HFFc6 (cell line): ENCODE measurements at regions not wholly inside any gene's neighbourhood (a gene's known extent, or its start where the extent isn't known, plus 50 kb on each side); places are given as distances from the start of the nearest gene placed in this dataset.
"Not testable (repeated sequence)": the region's sequence is repeated elsewhere in the genome, so short reads cannot be mapped to it uniquely, and the experiment has no call there.

Source experiments
- DNase-seq: peaks from one replicate; pipeline ENCODE4 v3.0.0-alpha.2; 2018
- H3K27ac Mint-ChIP-seq: 2 replicates; pipeline ENCODE4 v1.8.0; 2020; ENCODE audit warnings: mild to moderate bottlenecking, mixed read lengths
- H3K27me3 Mint-ChIP-seq: 2 replicates; pipeline ENCODE4 v1.8.0; 2021; ENCODE audit warnings: mild to moderate bottlenecking, moderate library complexity, mixed read lengths; ENCODE audit not compliant: insufficient read depth
- H3K36me3 Mint-ChIP-seq: 2 replicates; pipeline ENCODE4 v1.8.0; 2021; ENCODE audit warnings: low read depth, mixed read lengths
- H3K4me1 Mint-ChIP-seq: 2 replicates; pipeline ENCODE4 v1.8.0; 2020; ENCODE audit warnings: low read depth, mixed read lengths
- H3K4me3 Mint-ChIP-seq: 2 replicates; pipeline ENCODE4 v1.8.0; 2020; ENCODE audit warnings: mild to moderate bottlenecking, moderate library complexity, mixed read lengths
- H3K9me3 Mint-ChIP-seq: 2 replicates; pipeline ENCODE4 v1.8.0; 2020; ENCODE audit warnings: mild to moderate bottlenecking, mixed read lengths
- TF ChIP-seq, protein P1 (sequence below): fragments of 200-600 bp; sonication (generic); IDR thresholded peaks from 2 replicates; pipeline ENCODE4 v1.5.0; 2021; ENCODE audit warnings: antibody characterized with exemption, mild to moderate bottlenecking

DNA sequence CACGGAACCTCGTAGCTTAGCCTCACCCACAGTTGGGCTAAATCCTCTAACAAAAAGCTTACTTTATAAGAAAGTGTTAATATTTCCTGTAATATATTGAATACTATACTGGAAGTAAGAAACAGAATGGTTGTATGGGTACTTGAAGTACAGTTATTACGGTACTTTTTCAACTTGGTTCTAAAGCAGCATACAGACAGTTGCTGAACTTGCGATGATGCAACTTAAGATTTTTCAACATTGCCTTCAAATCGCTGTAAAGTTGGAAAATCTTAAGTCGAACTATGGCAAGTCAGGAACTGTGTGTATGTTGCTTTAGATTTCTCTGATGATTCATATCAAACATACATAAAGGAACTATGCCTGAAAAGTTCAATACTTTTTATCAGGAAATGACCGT, 204.4 kb upstream of the C2CD4B start:
- peaks cover 13% of the 10 kb centered on the region for H3K27me3 Mint-ChIP-seq
- H3K9me3 Mint-ChIP-seq: no peaks in the 10 kb centered on the region
- H3K27ac Mint-ChIP-seq: no peak overlapping the region
- no peaks in the 10 kb centered on the region for H3K4me1 Mint-ChIP-seq
- TF ChIP-seq, protein P1, sequence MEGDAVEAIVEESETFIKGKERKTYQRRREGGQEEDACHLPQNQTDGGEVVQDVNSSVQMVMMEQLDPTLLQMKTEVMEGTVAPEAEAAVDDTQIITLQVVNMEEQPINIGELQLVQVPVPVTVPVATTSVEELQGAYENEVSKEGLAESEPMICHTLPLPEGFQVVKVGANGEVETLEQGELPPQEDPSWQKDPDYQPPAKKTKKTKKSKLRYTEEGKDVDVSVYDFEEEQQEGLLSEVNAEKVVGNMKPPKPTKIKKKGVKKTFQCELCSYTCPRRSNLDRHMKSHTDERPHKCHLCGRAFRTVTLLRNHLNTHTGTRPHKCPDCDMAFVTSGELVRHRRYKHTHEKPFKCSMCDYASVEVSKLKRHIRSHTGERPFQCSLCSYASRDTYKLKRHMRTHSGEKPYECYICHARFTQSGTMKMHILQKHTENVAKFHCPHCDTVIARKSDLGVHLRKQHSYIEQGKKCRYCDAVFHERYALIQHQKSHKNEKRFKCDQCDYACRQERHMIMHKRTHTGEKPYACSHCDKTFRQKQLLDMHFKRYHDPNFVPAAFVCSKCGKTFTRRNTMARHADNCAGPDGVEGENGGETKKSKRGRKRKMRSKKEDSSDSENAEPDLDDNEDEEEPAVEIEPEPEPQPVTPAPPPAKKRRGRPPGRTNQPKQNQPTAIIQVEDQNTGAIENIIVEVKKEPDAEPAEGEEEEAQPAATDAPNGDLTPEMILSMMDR: no peak
- DNase-seq: no peak
- no peaks in the 10 kb centered on the region for H3K36me3 Mint-ChIP-seq
- no peak overlapping the region for H3K4me3 Mint-ChIP-seq

DNA sequence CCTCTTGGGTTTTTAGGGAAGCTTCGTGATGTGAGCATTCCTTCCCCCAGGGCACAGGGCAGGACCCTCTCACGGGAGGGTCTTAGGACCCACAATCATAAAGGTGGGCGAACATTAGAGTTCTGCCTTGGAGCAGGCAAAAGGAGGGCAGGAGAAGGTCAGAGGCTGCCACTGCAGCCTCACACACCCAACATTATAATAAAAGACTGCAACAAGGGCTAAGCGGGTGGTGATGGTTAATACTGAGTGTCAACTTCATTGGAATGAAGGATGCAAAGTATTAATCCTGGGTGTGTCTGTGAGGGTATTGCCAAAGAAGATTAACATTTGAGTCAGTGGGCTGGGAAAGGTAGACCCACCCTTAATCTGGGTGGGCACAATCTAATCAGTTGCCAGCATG, 206.6 kb upstream of the C2CD4B start:
- H3K9me3 Mint-ChIP-seq, H3K36me3 Mint-ChIP-seq, DNase-seq, H3K4me1 Mint-ChIP-seq, H3K4me3 Mint-ChIP-seq, H3K27ac Mint-ChIP-seq: not testable (repeated sequence)
- H3K27me3 Mint-ChIP-seq: peaks cover 10% of the 10 kb centered on the region

DNA sequence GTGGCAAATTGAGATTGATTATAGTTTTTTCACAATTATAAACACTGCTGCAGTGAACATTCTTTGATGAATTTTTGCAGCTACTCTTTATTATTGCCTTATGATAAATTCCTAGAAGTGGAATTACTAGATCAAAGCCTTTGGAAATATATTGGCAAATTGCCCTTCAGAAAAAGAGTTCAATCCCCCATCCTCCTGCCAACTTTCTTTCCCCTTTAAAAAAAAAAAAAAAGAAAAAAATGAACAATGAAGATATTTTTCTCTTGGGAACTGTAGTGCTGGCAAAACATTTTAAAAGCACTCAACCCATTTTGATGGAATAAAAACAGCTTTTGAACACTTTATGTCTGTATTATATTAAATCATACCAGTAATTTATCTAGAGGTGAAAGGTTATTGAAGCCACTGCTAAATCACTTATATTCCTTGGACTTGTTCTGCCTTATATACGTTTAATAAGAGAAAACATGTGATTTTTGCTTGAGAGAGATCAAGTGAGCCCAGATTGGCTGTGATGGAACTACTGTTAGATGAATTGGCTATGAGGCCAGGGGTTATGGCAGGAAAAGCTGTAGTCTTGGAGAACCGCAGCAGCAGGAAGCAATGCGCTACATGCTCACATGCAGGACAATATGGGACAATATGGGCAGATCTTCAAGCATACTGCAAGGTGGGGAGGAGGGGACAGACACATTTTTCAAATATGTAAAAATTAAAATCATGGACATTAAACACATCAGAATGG, 212.8 kb upstream of the C2CD4B start:
- no peak overlapping the region for H3K4me3 Mint-ChIP-seq
- no peaks in the 10 kb centered on the region for H3K4me1 Mint-ChIP-seq
- no peak overlapping the region for H3K27ac Mint-ChIP-seq
- no peaks in the 10 kb centered on the region for H3K9me3 Mint-ChIP-seq
- no peaks in the 10 kb centered on the region for H3K36me3 Mint-ChIP-seq
- no peak for DNase-seq
- H3K27me3 Mint-ChIP-seq: peaks cover 12% of the 10 kb centered on the region
- TF ChIP-seq, protein P1: no peak

DNA sequence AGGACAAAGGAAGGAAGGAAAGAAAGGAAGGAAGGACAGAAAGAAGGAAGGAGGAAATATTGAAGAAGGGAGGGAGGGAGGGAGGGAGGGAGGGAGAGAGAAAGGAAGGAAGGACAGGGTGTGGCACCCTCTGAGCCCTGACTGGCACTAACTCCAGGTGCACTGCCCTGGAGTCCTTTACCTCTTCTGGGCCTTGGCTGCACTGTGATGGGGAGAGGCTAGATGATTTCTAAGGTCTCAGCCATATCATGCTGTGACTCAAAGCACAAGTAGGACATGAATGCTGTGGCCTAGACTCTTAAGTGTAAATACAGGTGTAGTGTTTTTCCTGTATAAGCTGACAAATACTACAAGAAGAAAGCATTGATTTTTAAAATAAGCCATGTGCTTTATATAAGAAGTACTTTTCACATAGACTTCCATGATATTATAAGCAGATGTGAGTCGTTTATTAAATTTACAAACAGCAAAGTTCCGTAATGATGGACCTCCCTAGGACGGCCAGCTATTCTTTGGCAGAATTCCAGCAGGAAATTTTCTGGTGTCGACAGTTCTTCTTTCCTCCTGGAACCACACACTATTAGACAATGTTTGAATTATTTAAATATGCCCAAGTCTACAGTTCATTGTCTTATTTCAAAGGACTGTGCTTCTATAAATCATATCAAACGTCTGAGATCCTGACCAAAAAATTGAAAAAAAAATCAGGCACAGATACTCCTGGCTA, 213.8 kb upstream of the C2CD4B start:
- TF ChIP-seq, protein P1: no peak
- DNase-seq: no peak

DNA sequence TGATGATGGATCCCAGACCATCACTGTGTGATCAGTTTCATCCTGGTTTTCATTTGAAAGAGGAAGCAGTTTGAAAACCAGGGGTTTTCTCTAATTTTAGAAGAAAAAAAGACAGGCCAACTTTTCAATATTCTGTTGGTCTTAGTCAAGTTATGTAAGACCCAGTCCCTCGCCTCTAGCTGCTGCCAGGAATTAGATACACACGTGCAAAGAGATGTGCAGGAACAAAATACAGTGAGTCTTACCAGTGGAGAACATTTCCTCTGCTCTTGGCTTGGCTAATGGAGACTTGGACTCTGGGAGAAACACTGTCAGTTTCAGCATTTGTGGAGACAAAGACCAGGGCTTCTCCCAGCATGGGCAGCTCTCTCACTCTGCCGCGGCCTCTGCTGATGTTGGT, 214.9 kb upstream of the C2CD4B start:
- no peaks in the 10 kb centered on the region for H3K9me3 Mint-ChIP-seq
- H3K4me1 Mint-ChIP-seq: no peaks in the 10 kb centered on the region
- peaks cover 14% of the 10 kb centered on the region for H3K27me3 Mint-ChIP-seq
- H3K36me3 Mint-ChIP-seq: no peaks in the 10 kb centered on the region
- H3K27ac Mint-ChIP-seq: no peak overlapping the region
- TF ChIP-seq, protein P1: no peak
- H3K4me3 Mint-ChIP-seq: no peak overlapping the region
- no peak for DNase-seq

More for the DNA sequence above, 213.8 kb upstream of the C2CD4B start:
- no peaks in the 10 kb centered on the region for H3K36me3 Mint-ChIP-seq
- H3K27me3 Mint-ChIP-seq: peaks cover 14% of the 10 kb centered on the region
- no peaks in the 10 kb centered on the region for H3K9me3 Mint-ChIP-seq
- no peak overlapping the region for H3K27ac Mint-ChIP-seq
- H3K4me3 Mint-ChIP-seq: no peak overlapping the region
- no peaks in the 10 kb centered on the region for H3K4me1 Mint-ChIP-seq

DNA sequence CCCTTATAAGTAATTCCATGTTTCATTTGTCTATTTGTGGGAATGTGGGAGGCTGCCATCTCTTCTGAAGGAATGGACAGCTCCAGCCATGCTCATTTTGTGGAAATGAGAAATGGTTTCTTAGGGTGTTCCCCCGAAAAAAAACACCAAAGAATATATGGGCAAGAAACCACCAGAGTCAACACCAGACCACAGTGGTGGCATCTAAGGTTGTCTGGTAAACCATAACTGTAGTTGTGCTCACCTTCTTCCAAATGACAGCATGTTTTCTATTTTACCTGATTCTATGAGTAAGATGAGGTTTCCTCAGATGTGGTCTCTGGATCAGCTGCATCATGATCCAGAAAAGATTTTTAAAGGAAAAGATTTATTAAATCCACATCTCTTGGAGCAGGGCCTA, 217.0 kb upstream of the C2CD4B start:
- DNase-seq: no peak
- TF ChIP-seq, protein P1: no peak
- no peaks in the 10 kb centered on the region for H3K9me3 Mint-ChIP-seq
- no peak overlapping the region for H3K4me3 Mint-ChIP-seq
- H3K36me3 Mint-ChIP-seq: no peaks in the 10 kb centered on the region
- H3K27ac Mint-ChIP-seq: no peak overlapping the region
- H3K27me3 Mint-ChIP-seq: peaks cover 14% of the 10 kb centered on the region
- H3K4me1 Mint-ChIP-seq: no peaks in the 10 kb centered on the region
